Activated CD4-positive, alpha-beta T cell treated with anti-CD3 and anti-CD28 coated beads, Interleukin-2, amount 50 U/mL, for 48 hours (primary cell): ENCODE measurements at regions not wholly inside any gene's neighbourhood (a gene's known extent, or its start where the extent isn't known, plus 50 kb on each side); places are given as distances from the start of the nearest gene placed in this dataset.

Experiments
- DNase-seq, 2 experiments: peaks; one replicate each; pipeline ENCODE4 v3.0.0-alpha.2; 2020

DNA sequence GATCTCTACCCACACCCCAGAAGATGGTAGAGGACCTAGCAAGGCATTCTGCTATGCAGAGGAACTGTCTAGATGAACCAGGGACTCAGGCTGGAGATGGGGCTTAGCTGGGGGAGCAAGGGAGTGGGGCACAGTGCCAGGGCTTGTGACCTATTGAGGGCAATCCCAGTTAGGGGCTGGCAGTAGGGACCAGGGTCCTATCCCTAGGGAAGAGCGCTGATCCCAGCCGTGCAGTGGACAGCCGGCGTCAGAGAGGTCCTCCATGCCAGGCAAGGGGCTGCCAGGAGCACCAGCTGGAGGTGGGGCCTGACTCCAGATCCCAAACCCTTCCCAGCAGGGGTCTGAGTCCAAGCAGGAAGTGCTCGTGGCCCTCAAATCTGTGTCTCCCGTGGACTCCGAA lies 52.7 kb upstream of the NEURL1B start:
- DNase-seq = no peak

DNA sequence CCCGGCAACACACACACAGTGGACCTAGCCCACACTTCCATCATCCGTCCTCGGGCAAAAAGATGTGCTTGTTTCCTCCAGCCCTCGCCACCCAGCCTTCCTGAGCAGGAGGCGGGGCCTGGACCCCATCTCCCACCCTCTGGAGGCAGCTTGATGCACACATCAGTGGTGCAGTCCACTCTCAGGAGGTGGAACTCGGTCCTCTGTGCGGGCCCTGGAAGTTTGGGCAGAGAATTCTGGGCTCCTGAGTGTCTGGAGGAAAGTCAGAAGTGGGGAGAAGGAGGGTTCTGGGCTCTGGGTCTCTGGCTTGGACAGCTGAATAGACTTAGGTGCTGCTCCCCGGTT lies 54.0 kb upstream of the NEURL1B start:
- no peak for DNase-seq

DNA sequence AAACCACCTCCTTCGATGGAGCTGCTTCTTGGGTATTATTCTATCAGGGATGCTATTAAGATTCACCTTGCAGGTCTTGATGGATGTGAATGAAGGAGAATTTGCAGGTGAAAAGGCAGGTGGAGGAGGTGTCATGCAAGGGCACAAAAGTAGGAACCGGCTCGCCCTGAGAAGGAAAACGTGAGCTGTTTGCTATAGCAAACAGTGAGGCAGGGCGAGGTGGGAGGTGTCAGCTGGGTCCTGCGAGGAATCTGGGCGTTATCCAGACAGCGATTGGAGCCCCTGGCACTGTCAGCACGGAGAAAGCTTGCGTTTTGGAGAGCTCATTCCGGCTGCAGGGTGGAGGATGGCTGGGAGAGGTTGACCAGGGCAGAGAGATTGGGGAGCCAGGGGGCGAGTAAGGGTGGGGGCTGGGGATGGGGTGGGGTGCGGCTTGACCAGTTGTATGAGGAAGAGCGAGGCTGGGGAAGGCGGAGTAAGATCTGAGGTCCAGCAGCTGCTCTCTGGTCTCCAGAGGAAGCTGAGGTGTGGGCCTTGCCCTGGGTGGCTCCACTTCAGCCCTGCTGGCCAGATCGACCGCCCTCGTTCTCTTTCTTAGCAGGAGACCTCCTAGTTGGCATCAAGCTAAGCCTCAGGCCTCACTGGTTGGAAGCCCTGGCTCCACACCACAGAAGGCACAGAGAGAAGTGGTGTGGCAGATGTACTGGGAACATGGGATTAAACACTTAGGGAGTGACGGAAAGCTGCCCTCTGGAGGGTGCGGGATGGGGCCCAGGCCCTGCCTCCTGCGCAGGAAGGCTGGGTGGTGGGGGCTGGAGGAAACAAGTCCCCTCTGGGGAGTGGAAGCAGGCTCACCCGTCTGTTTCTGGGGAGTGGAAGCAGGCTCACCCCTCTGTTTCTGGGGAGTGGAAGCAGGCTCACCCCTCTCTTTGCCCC lies 54.7 kb upstream of the NEURL1B start:
- no peak for DNase-seq

DNA sequence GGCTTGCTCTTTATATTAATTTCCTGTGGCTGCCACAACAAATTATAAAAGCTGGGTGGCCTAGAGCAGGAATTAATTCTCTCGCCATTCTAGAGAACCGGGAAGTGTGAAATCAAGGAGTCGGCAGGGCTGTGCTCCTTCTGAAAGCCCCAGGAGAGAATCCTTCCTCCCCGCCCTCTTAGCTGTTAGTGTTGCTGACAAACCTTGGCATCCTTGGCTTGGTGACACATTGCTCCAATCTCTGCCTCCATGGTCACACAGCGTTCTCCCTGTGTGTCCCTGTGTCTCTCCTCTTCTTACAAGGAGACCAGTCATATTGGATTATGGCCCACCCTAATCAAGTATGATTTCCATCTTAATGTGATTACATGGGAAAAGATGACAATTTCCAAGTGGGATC lies 55.9 kb upstream of the NEURL1B start:
- no peak for DNase-seq

DNA sequence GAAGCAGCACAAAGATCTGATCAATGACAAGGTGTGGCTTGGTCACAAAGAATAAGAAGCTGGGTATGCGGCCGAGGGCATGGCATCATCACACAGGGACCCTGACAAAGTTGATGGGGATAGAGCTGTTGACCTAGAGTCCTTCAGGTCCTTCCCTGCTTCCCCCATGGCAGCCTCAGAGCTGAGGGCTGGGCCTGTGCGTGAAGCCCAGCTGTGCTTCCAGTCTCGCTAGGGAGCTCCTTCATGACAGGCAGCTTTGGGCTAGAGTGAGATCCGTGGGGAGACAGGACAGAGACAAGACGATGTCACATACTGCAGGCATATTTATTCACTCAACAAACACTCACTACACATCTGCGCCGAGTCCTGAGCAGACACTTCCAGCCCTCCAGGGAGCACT lies 56.4 kb upstream of the NEURL1B start:
- no peak for DNase-seq

DNA sequence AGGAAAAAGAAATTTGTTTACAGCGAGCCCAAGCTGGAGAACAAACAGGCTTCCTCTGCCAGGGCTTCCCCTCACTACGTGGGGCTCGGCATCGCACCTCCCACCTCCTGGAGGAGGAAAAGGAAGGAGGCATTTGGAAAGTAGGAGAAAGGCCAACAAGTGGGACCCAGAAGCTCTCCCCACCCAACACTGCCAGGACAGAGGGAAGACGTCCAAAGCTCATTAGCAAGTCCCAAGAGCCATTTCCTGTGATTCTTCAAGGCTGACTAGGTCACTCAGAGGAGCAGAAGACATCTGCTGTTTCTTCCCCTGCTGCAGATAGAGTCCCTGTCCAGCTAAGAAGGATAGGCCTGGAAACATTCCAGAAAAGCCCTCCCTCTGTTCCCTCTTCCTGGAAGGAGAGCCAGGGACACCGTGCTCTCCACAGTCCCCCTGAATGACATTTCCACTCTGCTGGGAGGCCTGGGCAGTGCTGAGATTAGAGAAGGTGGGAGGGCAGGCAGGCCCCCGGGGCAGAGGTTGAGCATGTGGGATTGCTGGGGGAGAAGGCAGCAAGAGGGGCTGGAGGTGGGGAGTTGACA lies 57.0 kb upstream of the NEURL1B start:
- DNase-seq = no peak

DNA sequence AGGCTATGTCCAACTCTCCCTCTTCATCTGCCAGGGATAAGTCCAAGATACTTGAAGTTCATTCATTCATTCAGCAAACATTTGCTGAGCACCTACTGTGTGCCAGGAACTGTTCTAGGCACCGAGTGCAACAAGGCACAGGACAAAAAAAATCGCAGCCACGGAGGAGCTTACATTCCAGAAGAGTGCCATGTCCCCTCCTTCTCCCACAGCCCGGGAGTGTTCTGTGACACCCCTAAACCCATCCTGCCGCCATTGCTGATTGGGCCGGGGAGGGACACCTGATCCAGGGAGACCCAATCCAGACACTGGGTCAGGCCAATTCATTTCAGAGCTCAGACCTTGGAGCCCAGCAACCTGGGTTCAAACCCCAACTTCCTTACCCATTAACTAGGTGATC lies 58.1 kb upstream of the NEURL1B start:
- DNase-seq = no peak

DNA sequence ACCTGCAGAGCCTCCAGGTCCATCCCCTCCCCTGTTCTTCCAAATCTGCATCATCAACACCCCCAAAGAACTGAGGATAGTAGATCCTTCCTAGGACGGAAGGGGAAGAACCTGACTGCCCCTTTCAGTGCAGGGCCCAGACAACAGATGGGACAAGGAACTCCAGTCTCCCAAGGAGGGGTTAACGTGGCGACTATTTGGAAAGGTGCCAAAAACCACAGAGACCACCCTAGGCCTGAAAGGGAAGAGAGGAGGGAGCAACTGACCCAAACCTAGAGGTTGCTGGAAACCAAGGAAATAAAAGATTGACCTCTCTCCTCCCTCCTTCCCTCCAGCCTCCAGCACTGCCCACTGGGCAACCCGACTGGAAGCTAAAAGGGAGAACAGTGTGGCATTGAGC lies 59.7 kb upstream of the NEURL1B start:
- no peak for DNase-seq

DNA sequence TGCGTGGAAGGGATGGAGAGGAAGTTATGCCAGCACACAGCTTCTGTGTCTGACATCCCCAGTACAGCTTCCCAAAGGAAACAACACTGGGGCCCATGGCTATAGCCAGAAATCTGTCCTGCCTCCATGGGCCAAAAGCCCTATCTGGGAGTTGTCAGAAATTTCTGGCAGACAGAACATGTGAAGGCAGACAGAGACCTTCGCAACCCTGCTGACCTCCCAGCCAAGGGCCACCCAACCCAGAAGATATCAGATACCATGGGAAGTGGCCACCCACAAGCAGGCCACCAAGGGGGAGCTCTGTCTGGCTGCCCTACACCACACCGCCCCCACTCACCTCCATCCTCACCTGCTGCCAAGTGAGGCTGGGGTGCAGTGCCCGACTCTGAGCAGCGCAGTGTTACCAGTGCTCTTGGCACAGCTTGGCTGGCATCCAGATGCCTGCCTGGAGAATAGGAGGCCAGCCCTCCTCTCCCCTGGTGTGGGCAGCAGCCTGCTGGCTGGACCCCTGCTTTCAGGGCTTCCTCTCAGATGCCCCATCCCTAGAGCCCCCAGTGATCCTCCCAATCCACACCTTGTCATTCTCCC lies 61.6 kb upstream of the NEURL1B start:
- no peak for DNase-seq

DNA sequence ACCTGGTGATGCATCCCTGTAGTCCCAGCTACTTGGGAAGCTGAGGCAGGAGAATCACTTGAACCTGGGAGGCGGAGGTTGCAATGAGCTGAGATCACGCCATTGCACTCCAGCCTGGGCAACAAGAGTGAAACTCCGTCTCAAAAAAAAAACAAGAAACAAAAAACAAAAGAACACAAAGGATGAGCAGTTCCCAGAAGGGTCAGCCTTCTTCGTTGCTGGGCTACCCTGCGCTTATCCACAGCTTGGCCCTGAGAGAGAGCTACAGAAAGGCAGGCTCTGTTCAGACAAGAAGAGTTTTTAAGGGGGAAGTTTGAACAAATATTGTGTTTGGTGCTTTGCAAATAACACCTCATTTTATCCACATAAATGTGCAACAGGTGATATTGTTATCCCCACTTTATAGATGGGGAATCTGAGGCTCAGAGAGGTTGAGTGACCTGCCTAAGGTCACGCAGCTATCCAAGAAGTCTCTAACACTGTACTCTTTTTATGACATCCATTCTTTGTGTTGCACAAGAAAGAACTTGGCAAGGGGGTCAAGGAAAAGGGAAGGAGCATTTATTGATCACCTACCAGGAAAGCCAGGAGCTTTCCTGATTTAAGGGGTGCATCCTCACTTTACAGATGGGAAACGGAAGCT lies 63.7 kb upstream of the NEURL1B start:
- DNase-seq = no peak

DNA sequence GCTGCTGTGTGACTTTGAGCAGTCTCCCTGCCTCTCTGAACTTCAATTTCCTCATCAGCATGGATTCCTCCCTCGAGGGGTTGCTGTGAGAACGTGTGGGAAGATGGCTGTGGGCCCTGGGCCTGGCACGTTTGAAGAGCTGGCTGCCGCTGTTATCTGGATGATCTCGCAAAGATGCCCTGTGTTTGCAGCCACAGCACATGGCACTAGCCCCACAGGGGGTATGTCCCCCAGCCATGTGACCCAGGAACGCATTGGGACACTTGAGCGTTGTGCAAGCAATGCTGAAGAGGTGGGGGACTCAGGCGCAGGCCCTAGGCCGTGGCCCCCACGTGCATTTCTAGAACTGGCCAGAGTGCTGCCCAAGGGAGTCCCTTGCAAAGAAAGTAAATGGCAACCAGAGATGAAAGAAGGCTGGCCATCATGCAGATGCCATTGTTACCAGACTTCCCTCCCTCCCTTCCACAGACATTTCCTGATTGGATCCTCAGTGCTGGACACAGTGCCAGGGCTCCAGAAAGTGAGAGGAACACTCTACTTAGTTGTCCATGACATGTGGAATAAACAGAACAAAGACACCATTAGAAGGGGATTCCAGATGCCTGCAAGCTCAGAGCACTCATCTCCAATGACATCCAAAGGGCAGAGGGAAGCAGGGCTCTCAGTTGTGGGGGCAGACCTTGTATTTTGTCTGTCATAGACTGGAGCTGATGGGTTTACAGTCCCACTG lies 65.1 kb upstream of the NEURL1B start:
- DNase-seq = no peak

DNA sequence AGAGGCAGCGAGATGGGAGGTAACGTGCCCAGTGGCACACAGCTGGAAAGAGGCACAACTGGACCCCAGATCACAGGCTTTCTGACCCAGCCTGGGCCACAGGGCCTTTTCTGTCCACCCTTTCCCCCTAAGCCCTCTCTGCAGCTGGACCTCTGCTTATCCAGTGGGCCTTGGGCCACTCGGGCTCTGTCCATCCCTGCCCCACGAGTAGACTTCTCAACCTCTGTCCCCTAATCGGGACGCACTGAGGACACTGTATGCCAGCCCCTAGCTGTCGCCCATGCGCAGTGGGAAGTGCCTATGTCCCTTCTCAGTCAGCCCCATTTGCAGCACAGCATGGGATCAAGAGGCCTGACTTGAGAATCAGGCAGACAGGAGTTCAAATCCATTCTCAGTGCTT lies 65.6 kb upstream of the NEURL1B start:
- DNase-seq = no peak

DNA sequence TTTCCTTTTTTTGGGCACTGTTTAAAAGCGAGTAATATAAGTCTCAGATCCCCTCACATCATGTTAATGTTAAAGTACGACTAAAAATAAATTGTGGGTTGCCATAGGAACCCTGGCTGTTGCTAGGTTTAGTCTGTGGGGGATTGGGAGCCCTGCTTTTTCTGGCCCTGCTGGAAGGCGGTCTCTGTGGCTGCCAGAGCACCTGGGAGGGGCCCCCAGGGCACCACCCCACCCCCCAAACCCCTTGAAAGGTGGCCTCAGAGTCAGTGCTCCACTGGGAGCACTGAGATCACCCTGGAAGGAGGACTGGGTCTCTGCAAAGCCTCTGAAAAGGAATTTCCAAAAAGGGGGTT lies 66.2 kb upstream of the NEURL1B start:
- no peak for DNase-seq

DNA sequence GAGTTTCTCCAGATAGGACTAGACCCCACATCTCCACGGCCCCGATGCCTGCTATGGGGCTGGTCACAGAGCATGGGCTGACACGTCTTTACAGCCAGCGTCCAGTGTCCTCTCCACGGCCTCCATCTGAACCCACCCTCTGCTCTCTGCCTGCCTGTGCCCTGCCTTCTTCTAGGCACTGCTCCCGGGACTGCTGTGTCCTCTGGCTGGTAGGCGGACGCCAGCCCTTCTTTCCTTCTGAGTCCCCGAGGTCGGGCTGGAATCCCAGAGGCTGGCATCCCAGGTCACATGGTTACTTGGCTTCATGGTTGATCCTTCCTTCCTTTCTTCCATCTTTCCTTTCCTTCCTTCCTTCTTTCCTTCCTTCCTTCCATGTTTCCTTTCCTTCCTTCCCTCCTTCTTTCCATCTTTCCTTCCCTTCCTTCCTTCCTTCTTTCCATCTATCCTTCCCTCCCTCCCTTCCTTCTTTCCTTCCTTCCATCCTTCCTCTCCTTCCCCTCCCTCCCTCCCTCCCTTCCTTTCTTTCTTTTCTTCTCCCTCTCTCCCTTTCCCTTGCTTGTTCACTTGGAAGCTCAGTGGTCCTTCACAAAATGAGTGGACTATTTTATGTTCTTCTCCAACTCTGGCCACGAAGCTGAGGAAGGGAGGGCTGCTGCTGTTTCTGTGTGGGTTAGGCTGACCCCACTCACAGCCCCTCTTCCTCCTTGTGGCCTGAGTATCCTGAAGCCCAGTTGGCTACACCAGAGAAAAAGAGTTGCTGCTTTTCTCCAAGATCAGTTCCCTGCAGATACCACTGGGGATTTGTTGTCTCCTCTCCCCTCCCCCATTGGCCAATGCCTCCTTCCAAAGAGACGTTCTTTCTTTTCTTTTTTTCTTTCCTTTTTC lies 66.8 kb upstream of the NEURL1B start:
- no peak for DNase-seq

DNA sequence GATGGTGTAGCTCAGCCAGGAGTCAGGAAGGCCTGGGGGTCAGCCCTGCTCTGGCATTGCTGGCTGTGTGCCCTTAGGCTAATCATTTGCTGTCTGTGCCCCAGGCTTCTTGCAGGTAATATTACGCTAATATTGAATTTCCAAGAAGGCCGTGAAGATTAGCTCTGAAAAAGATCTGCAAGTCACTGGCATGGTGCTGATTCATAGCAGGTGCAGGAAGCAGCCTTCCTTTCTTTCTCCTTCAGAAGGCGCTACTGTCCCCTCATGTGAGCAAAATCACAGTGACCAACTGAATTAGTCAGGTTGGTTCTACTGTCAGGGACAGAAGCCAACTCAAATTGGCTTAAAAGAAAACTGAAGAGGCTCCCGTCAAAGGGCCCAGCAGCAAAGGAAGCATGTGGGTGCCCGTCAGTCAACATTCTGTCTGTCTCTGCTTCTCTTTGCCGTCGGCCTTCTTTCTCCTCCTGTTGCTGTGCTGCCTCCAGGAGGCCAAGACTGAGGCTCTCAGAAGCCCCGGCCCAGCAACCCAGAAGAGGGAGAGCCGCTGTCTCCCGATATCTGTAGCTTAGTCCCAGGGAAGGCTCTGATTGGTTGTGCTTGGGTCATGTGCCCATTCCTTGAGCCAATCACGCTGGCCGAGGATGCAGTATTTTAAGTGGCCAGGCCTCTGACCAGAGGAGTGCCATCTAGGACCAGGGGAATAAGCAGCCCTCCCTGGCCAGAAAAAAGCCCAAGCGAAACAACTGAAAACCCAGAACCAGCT lies 67.8 kb upstream of the NEURL1B start:
- no peak for DNase-seq

DNA sequence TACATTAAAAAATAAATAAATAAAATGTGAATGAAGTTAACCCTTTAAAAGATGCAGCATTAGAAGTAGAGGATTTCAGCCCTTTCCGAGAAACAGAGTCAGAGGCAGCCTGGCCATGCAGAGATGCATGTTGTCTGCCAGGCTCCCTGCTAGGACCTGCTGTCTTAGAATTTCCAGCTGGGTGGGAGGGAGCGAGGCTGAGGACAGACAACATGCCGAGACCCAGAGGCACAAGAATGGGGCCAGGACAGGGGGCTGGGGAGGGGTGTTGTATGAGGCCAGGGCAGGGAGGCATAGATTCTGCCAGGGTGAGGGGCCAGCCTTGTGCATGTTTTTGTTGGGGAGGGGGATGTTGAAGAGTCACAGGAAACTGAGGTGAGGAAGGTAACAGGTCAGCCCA lies 68.6 kb upstream of the NEURL1B start:
- no peak for DNase-seq

DNA sequence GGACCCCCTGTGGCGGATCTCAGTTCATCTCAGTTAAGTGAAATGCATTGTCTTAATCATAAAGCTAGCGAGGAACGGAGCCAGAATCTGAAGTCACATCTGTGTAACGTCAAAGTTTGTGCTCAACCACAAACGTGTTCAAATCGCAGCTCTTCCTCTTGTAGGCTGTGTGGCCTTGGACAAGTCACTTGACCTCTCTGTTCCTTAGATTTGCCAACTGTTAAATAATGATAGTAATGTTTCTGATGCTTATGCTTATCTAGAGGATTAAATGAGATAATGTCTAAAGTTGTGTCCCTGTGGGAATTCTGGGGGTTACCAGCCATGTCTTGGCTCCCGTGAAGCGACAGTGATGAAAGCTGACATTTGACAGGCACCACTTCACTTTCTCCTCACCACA lies 69.2 kb upstream of the NEURL1B start:
- DNase-seq = no peak

DNA sequence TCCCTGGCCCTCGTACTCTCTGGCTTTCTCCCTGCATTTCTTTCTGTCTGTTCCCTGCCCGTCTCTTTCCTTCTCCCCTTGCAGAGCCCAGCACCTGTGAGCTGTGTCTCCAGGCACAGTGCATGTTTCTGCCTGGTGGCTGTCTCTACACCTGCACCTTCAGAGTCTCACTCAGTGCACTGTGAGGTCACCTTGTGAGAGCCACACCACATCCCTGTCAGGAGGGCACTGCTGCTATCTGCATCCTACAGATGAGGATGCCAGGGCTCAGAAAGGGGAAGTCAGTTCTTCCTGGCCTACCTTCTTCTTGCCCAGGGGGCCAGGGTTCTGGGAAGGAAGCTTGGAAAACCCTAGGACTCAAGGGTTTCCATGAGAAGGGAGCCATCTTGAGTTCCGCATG lies 69.7 kb upstream of the NEURL1B start:
- DNase-seq = no peak

DNA sequence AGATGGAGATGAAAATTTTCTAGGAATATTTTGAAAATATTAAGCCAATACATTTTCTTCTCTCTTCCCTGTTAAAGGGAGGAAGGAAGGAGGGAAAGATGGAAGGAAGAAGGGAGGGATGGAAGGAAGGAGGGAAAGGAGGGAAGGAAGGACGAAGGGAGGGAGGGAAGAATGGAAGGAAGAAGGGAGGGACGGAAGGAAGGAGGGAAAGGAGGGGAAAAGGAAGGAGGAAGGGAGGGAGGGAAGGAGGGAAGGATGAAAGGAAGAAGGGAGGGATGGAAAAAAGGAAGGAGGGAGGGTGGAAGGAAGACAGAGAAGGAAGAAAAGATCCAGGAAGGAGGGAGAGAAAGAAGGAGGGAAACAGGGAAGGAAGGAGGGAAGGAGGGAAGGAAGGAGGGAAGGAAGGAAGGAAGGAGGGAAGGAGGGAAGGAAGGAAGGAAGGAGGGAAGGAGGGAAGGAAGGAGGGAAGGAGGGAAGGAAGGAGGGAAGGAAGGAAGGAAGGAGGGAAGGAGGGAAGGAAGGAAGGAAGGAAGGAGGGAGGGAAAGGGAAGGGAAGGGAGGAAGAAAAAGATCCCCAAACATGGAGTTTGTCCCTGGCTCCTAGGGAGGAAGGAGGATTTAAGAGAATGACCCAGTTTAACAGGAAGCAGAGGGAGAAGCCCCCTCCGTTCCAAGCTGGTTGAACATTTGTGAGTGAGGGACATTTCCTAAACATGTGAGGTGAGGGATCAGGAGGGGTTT lies 70.3 kb upstream of the NEURL1B start:
- DNase-seq = no peak

DNA sequence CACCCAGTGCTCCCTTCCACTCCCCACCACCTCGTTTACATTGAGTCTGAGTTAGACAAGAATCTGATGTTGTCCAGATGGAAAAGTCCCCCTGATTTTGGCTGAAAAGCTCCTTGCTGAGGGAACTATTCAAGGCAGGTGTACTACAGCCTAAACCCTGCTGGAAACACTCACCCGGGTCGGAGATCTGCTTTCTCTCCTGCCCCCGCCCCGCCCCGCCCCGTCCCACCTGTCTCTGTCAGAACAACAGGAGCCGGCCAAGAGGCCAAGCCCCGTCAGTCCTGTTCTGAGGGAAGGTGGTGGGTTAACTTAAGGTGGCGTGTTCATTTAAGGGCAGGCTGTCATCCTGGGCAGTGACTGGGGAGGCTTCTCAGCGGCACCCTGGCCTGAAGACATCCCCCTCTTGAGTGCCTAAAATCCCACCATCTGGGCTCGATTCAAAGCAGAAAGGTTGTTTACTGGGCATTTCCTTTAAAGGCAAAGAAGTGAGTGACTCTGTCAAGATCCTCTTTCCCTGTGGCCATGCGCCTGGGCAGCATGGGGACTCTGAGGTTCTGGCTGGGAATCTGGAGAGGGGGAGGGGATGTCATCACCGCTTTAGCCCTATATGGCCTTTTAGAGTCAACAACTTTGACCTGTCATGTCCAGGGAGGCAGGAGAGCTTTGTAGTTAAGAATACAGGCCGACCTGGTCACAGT lies 71.1 kb upstream of the NEURL1B start:
- no peak for DNase-seq
